HEK293 (cell line): ENCODE measurements at regions not wholly inside any gene's neighbourhood (a gene's known extent, or its start where the extent isn't known, plus 50 kb on each side); places are given as distances from the start of the nearest gene placed in this dataset.

Source experiments
- SETDB1 ChIP-seq: IDR thresholded peaks from one replicate; pipeline ENCODE4 v1.6.1; 2017; ENCODE audit warnings: mild to moderate bottlenecking, low read length, moderate library complexity, mixed read lengths; ENCODE audit not compliant: insufficient read length
- ZNF37A ChIP-seq: fragments of 450-650 bp; IDR thresholded peaks from 2 replicates; pipeline ENCODE4 v1.5.1; 2018; ENCODE audit warnings: missing biosample characterization, missing genetic modification characterization
- ZNF426 ChIP-seq: fragments of 450-650 bp; formaldehyde crosslinking; IDR thresholded peaks from 2 replicates; pipeline ENCODE4 v1.5.1; 2017; ENCODE audit warnings: missing biosample characterization, missing genetic modification characterization, mild to moderate bottlenecking, inconsistent platforms, moderate library complexity
- ZNF658 ChIP-seq: fragments of 450-650 bp; formaldehyde crosslinking; IDR thresholded peaks from 2 replicates; pipeline ENCODE4; 2016; ENCODE audit warnings: missing biosample characterization, missing genetic modification characterization
- ZSCAN16 ChIP-seq: fragments of 450-650 bp; formaldehyde crosslinking; IDR thresholded peaks from 2 replicates; pipeline ENCODE4 v1.5.1; 2016; ENCODE audit warnings: missing biosample characterization, missing genetic modification characterization

DNA sequence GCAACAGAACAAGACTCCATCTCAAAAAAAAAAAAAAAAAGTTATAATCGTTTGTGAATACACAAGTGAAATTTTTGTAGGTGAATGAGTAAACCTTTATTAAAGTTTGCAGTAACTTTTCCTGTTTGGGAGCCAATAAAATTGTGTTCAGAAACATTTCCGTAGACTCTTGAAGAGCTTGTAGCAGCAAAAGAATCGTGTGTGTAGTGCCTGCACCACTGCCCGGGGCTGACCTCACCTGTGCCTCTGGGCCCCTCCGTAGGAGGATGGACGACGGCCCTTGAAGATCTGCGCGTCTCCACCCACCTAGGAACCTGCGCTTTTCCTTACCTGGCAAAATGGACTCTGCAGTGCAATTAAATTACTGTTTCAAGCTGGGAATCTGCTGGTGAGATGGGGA, 366.0 kb downstream of the THBS2 start:
- TF ChIP-seq ZNF426 (tag by site-specific recombination) (no peak), ZSCAN16 (tag by site-specific recombination) (no peak), SETDB1 (no peak), ZNF658 (no peak), ZNF37A (tag by site-specific recombination) (no peak)
